ENCODE measurements at regions not wholly inside any gene's neighbourhood (a gene's known extent, or its start where the extent isn't known, plus 50 kb on each side); places are given as distances from the start of the nearest gene placed in this dataset.

- no peak for DNase-seq
Observed at GRCh38 chrX:125012585-125012984, 307.1 kb upstream of the TEX13C start.

- DNase-seq: no peak
Observed at GRCh38 chrX:125029131-125029530, 290.5 kb upstream of the TEX13C start.
